Right lobe of liver (tissue), 6 donors: ENCODE measurements at regions not wholly inside any gene's neighbourhood (a gene's known extent, or its start where the extent isn't known, plus 50 kb on each side); places are given as distances from the start of the nearest gene placed in this dataset.

Source experiments
- ATAC-seq, 4 donors: fragments of 200-7000 bp; cut with Tn5 transposase; one replicate each; pipeline ENCODE4 v1.9.1; 2020; ENCODE audit warnings: mild to moderate bottlenecking in 4 of 4, moderate library complexity in 4 of 4
- DNase-seq, 3 donors: peaks; one replicate each; pipeline ENCODE4 v3.0.0-alpha.2; 2020
- H3K27ac ChIP-seq, 3 donors: fragments of 200-600 bp; one replicate each; pipeline ENCODE4 v1.8.0; 2022
- H3K27me3 ChIP-seq, 2 donors: fragments of 200-600 bp; one replicate each; pipeline ENCODE4 v1.8.0; 2022
- H3K36me3 ChIP-seq, 4 donors: fragments of 200-600 bp; sonication (generic) in 1 of 4; one replicate each; pipeline versions ENCODE4 v1.5.1 to v1.8.0; 2017 to 2022; ENCODE audit warnings: control low read depth in 1 of 4
- H3K4me1 ChIP-seq, 4 donors: fragments of 200-600 bp; sonication (generic) in 1 of 4; one replicate each; pipeline versions ENCODE4 v1.5.1 to v1.8.0; 2017 to 2022; ENCODE audit warnings: control low read depth in 1 of 4
- H3K4me3 ChIP-seq, 3 donors: fragments of 200-600 bp; one replicate each; pipeline ENCODE4 v1.8.0; 2022
- H3K9me3 ChIP-seq, 4 donors: fragments of 200-600 bp; sonication (generic) in 1 of 4; one replicate each; pipeline versions ENCODE4 v1.5.1 to v1.8.0; 2017 to 2022; ENCODE audit warnings: control low read depth in 1 of 4
- CTCF ChIP-seq, 4 donors: fragments of 200-600 bp in 3 of 4; fragments of 450-650 bp in 1 of 4; IDR thresholded peaks; one replicate each; pipeline versions ENCODE4 v1.5.1 to v1.8.0; 2016 to 2022; ENCODE audit warnings: antibody characterized with exemption in 4 of 4, mild to moderate bottlenecking in 2 of 4
- POLR2A ChIP-seq: fragments of 450-650 bp; IDR thresholded peaks from one replicate; pipeline ENCODE4 v1.6.1; 2017; ENCODE audit warnings: antibody characterized with exemption, mild to moderate bottlenecking
- WGBS: methylation state at CpG from one replicate; pipeline ENCODE4 v1.1.6; 2018; ENCODE audit warnings: low coverage, low lambda C conversion rate; ENCODE audit not compliant: insufficient coverage; ENCODE audit errors: missing lambda C conversion rate; 5-methylcytosine and 5-hydroxymethylcytosine counted together
- intact Hi-C, 2 donors: fragments of 100-400 bp; cut with DNase I; formaldehyde crosslinking; loops; one replicate each; pipeline versions ENCODE4 v1.11.2 to v1.14.1; 2022
- donor health status: DM: no; HTN: yes; CAD: no.
- donor health status: DM: no; HTN: no; CAD: no.
- donor health status: DM: no; HTN: no; CAD: no.
- donor health status: DM: no; HTN: yes; CAD: no.
- donor health status: DM: no; HTN: yes; CAD: no.

DNA sequence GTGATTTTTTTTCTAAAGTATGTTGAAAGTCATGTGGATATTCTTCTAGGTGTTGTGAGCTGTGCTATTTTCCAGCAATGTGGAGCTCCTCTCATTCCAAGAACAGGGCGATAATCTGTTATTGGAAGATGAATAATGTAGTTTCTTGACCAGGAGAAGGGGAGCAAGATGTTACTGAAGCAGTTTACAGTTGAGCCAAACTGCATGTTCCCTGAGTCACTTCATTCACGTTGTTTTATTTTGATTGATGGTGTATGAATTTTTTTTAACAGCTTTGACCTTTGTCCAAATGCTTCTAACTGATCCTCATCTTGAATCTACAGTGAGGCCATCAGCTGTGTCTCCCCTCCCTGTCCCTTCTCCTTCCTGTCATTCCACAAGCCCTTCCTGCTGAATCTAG is 277.1 kb upstream of the KLF6 start:
- H3K4me1 ChIP-seq = no peaks in the 10 kb centered on the region
- H3K36me3 ChIP-seq = no peaks in the 10 kb centered on the region
- H3K4me3 ChIP-seq = no peak overlapping the region
- DNase-seq = no peak
- H3K9me3 ChIP-seq = no peaks in the 10 kb centered on the region
- H3K27ac ChIP-seq = no peak overlapping the region
- 39% methylated on average over 2 of the region's 2 CpGs for WGBS
- intact Hi-C loops = no loop called here
- TF ChIP-seq POLR2A = no peak
- TF ChIP-seq CTCF (IDR thresholded peaks at IDR 0.05) = no peak
- ATAC-seq = peak in 1 of 4 donors; percentile 41
- H3K27me3 ChIP-seq = no peaks in the 10 kb centered on the region

DNA sequence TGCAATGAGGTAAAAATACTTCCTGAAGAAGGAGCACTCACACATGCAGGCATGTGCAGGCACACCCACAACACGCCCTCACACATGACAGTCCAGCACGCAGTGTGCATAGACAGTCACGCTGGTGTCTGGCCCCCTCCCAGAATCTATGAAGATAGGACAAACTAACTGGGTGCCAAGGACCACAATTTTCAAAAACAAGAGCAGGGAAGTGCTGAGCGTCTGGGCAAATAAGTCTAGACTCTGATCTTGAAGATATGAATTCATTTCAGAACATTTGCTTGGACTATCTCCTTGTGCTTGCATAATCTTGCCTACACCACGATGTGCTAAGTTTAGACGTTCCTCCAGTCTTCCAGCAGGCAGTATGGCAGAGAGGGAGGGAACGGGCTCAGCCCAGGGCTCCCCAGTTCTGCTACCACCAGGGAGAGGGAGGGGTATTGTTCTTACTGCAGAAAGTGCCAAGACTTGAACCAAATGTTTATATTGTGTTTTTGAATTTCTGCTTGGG is 276.5 kb upstream of the KLF6 start:
- intact Hi-C loops = no loop called here
- Histone ChIP-seq H3K4me3 (no peak overlapping the region), H3K4me1 (no peaks in the 10 kb centered on the region), H3K27ac (no peak overlapping the region), H3K27me3 (no peaks in the 10 kb centered on the region), H3K9me3 (no peaks in the 10 kb centered on the region), H3K36me3 (no peaks in the 10 kb centered on the region)
- TF ChIP-seq POLR2A = no peak
- no peak for TF ChIP-seq CTCF (IDR thresholded peaks at IDR 0.05)
- 28% methylated on average over 4 of the region's 7 CpGs for WGBS
- DNase-seq (no peak), ATAC-seq (no peak)

GRCh38 chr10:4059471-4060138 is 274.6 kb upstream of the KLF6 start:
- Histone ChIP-seq H3K9me3 (no peaks in the 10 kb centered on the region), H3K36me3 (no peaks in the 10 kb centered on the region), H3K27ac (no peak overlapping the region), H3K27me3 (no peaks in the 10 kb centered on the region), H3K4me1 (no peaks in the 10 kb centered on the region), H3K4me3 (no peak overlapping the region)
- intact Hi-C loops = no loop called here
- WGBS = 61% methylated on average over 10 of the region's 11 CpGs
- TF ChIP-seq POLR2A (no peak), CTCF (IDR thresholded peaks at IDR 0.05) (no peak)
- no peak for DNase-seq
- ATAC-seq = no peak

- Histone ChIP-seq H3K4me1 (no peaks in the 10 kb centered on the region), H3K27me3 (no peaks in the 10 kb centered on the region), H3K4me3 (no peak overlapping the region), H3K9me3 (no peaks in the 10 kb centered on the region), H3K36me3 (no peaks in the 10 kb centered on the region), H3K27ac (no peak overlapping the region)
- ATAC-seq (no peak), DNase-seq (no peak)
- intact Hi-C loops = no loop called here
- 66% methylated on average over 10 of the region's 10 CpGs for WGBS
- TF ChIP-seq POLR2A (no peak), CTCF (IDR thresholded peaks at IDR 0.05) (no peak)
Observed at GRCh38 chr10:4058514-4059029, 273.6 kb upstream of the KLF6 start.
